ENCODE measurements at regions not wholly inside any gene's neighbourhood (a gene's known extent, or its start where the extent isn't known, plus 50 kb on each side); places are given as distances from the start of the nearest gene placed in this dataset.
"Not testable (repeated sequence)": the region's sequence is repeated elsewhere in the genome, so short reads cannot be mapped to it uniquely, and the experiment has no call there.

DNA sequence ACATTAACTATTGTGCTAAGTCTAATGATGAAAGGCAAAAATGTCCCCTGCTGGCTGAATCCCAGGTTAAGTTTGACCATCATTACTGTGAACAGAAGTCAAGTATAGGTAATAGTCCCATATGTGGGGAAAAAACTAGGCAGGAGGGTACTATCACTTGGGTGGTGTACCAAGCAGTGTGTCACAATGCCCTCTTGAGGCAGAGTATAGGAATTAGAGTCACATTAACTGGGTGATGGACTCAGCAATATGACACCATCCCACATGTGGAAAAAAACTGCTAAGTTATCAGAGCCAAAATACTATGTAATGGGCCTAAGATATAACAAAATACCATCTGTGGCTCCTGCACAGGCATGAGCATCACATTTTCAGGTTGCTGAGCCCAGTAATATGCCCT lies 962.5 kb upstream of the AMELY start:
- peak; percentile 67 for DNase-seq

- no peak for DNase-seq
Measured at GRCh38 chrY:7871304-7871932, 959.9 kb upstream of the AMELY start.

DNA sequence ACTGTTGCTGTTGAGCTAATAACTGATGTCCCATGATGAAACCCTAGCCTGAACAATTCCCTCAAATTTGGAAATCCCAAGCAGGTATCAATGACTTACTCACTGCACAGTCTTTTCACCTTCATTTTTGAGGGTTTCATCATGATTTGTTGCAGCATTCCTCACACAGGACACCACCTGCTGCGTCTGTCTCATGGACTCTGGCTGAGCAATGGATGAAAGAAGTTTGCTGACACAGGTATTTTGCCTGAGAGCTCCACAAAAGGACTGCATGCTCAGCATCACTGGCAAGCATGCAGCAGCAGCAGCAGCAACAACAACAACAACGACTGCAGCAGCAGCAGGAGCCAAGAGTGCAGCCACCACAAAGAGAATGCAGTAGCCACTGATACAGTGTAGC lies 955.4 kb upstream of the AMELY start:
- no peak for DNase-seq

- DNase-seq: no peak
Measured at GRCh38 chrY:7860781-7861614, 949.4 kb upstream of the AMELY start.

DNA sequence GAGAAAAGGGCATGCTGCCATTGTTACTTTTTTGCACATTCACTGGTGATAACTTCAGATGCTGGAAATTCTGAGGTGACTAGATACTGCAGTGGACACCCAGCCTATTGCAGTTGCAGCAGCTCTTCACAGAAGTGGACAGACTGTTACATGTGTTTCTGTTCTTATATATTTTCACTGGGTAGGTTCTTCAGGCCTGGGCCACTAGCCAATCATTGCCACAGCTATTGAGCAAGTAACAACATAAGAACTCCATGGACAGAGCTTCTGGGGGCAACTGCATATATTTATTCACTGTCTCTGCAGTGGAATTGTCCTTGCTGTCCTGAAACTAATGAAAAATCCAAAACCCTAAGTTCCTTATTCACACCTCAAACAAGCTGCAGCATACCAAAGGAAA lies 938.6 kb upstream of the AMELY start:
- no peak for DNase-seq

DNA sequence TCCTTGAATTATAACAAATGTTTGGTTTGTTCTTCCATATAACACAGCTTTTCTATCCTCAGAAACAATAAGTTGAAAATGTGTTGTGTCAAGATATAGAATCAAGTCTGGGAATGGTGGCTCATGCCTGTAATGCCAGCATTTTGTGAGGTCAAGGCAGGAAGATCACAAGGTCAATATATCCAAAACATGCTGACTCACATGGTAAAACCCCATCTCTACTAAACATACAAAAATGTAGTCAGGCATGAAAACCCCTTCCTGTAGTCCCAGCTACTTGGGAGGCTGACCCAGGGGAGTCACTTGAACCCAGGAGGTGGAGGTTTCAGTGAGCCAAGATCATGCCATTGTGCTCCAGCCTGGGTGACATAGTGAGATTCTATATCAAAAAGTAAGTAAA lies 934.2 kb upstream of the AMELY start:
- no peak for DNase-seq

DNA sequence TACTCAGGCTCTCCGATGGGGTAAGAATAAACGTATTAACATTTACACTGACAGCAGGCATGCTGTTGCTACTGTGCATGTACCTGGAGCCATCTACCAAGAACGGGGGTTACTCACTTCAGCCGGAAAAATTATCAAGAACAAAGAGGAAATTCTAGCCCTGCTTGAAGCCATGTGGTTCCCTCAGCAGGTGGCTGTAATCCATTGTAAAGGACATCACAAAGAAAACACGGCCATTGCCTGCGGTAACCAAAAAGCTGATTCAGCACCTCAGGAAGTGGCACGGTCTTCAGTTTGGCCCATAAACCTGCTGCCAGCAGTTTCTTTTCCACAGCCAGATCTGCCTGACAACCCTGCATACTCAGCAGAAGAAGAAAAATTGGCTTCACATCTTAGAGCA lies 925.5 kb upstream of the AMELY start:
- no peak for DNase-seq

- no peak for DNase-seq
Measured at GRCh38 chrY:7836366-7836765, 924.8 kb upstream of the AMELY start.

DNA sequence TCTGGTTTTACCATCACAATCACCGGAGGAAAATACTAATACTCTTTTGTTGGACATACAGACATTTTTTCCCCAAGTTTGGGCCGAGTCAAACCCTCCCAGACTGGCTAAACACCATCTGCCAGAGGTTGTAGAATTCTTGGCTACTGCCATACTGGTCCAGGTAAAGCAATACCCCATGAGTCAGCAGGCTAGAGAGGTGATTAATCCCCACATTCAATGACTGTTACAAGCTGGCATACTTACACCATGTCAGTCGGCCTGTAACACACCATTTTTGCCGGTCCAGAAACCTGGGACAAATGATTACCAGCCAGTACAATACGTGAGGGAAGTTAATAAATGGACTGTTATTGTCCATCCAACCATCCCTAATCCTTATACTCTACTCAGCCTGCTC lies 923.9 kb upstream of the AMELY start:
- no peak for DNase-seq

GRCh38 chrY:7834284-7834683 lies 922.7 kb upstream of the AMELY start:
- peak; percentile 43 for DNase-seq

GRCh38 chrY:7830881-7831280 lies 919.3 kb upstream of the AMELY start:
- not testable (repeated sequence) for DNase-seq

GRCh38 chrY:7826533-7826932 lies 915.0 kb upstream of the AMELY start:
- DNase-seq: no peak

- DNase-seq: no peak
Measured at GRCh38 chrY:7825874-7826273, 914.3 kb upstream of the AMELY start.

GRCh38 chrY:7821295-7822035 lies 909.9 kb upstream of the AMELY start:
- DNase-seq: peak; percentile 52

DNA sequence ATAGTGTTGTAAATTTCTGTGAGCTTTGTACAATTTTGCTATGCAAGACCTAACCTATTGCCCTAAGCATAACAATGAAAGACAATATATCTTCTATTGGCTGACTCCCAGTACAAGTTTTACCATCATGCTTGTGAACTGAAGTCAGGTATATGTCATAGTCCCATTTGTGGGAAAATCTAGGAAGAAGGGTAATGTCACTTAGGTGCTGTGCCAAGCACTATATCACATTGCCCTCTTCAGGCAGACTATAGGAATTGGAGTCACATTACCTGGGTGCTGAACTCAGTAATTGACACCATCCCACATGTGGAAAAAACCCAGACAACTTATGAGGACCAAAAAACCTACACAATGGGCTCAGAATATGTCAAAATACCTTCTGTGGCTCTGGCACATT lies 907.4 kb upstream of the AMELY start:
- peak; percentile 66 for DNase-seq

- no peak for DNase-seq
Measured at GRCh38 chrY:7816567-7816966, 905.0 kb upstream of the AMELY start.

DNA sequence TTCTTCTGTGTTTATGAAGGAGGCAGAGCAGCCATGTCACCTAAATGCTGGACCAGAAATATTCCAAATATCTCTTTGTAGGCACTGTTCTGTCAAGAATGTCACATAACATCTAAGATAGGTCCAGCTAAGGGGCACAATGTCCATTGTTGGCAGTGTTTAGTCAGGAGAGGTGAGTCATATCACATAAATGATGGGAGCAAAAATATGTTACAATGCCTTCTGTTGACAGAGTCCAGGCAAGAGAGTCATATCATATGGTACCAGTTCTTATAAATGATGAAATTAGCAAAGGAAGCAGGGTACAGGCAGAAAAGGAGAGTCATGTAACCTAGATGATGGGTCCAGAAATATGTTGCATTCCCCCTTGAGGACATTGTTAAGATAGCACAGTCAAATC lies 904.4 kb upstream of the AMELY start:
- no peak for DNase-seq

DNA sequence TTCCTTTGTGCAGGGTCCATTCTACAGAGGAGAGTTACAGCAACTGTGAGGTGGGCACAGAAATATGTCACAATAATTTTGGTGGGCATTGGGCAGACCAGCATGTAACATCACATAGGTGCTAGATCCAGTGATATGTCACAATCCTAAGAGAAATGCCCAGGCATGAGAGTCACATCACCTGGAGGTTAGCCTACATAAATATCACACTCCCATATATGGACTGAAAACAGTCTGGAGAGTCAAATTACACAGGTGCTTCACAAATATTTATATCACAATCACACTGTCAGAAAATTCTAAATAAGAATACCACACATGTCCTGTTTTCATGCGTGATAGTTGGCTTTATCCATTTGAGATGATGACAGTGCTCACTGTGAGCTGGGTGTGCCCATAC lies 903.7 kb upstream of the AMELY start:
- no peak for DNase-seq

GRCh38 chrY:7814361-7814760 lies 902.8 kb upstream of the AMELY start:
- no peak for DNase-seq

GRCh38 chrY:7810359-7810758 lies 898.8 kb upstream of the AMELY start:
- no peak for DNase-seq

DNA sequence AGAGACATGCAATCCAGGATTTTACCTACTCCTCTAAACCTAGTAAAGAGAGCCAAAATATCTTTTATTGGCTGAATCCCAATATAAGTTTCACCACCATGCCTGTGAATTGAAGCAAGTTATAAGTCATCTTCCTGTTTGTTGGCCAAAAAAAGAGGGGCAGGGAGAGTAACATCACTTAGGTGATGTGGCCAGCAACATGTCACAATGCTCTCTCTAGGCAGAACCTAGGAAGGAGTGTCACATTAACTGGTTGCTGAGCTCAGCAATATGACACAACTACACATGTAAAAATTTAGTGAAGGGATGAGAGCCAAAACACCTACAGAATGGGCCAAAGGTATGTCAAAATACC lies 895.9 kb upstream of the AMELY start:
- DNase-seq: no peak

- peak; percentile 64 for DNase-seq
Measured at GRCh38 chrY:7806592-7807515, 895.3 kb upstream of the AMELY start.

DNA sequence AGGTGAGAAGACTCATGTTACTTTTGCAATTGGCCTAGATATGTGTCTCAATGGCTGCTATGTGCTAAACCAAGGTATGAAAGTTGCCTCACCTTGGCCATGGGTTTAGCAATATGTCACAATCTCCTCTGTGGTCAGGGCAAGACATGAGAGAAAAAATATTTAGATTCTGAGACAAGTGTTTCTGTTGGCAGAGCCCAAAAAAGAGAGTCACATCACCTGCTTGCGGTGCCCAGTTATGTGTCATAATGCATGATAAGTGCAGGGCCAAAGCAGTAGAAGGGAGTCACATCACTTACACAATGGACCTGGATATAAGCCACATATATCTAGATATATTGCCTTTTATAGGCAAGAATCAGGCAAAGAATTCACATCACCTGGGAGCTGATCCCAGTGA lies 894.1 kb upstream of the AMELY start:
- DNase-seq: no peak

All from fibroblast of upper back skin (primary cell).